GOT3 (cell line): ENCODE measurements at regions not wholly inside any gene's neighbourhood (a gene's known extent, or its start where the extent isn't known, plus 50 kb on each side); places are given as distances from the start of the nearest gene placed in this dataset.

Experiments used
- DNase-seq: peaks from one replicate; lab custom pipeline; 2025; ENCODE audit warnings: mixed read lengths; lab: John Stamatoyannopoulos, UW

DNA sequence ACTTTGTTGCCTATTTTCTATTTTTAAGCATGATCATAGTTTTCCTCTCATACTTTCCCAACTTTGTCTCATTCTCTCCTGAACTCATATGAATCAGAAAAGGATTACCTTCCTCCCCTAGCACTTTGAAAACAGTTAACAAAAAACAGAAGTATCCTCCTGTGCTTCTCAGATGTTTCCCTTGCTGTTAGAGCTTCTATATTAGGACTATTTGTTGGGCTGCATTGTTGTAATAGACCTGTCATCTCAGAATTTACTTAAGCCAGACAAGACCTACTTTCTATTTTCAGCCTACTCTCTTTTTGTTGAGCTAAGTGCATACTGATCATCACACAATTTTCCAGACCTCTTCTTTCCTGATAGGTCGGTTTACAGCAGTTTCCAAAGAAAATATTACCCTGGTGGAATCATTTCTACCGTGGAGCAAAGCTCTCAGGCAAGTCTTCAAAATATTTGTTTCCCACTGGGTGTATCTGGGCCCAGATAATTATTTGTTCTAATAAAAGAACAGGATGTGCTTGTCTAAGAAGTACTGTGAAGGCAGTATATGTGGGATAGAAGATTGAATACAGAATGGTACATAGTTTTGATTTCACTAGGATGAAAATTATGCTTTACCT lies 411.9 kb upstream of the KLF6 start:
- DNase-seq: no peak

DNA sequence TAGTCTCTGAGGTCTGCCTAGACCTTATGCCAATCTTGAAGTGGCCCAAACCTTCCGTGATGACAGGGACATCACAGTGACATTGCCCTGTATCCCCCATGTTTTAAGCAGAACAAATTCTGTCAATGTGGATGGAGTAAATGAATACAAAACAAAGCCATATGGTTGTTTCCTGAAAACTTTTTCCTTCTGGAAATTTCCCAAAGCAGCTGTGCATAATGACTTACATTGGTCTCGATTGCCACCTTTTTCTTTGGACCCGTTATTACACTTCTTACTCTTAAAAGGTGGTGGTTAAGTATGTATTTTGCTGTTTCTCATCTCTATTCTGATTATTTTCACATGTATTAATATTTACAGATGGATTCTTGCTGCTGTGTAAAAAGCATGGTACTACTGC lies 411.2 kb upstream of the KLF6 start:
- DNase-seq: no peak

DNA sequence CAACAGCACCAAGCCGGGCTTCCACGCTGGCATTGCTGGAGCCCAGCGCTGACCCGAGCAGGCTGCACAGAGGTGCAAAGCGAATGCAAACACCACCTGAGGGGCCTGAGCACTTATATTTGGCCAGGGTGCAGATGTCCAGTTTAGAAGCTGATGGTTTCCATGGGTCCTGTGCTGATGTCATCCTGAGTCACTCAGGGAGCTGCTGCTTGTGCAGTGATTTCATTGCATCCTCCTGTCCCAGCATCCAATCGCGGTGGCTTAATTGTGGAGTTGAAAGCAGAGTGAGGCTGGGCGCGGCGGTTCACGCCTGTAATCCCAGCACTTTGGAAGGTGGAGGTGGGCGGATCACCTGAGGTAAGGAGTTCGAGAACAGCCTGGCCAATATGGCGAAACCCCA lies 410.2 kb upstream of the KLF6 start:
- no peak for DNase-seq

DNA sequence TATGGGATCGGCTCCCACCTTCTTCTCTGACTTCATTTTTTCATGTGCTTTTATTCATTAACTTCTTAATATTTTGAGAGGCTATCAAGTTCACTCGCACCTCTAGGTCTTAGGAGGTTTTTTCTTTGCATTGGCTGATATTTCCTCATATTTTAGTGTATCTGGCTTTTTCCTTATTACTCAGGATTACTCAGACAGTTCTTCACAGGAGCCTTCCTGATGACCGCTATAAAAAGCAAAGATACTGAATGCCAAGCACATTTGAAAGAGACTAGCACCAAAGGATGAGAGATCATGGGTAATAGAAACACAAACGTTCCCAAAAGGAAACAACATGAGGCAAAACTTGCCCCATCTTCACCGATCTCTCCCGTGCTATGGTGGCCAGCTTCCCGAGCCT lies 409.2 kb upstream of the KLF6 start:
- no peak for DNase-seq

DNA sequence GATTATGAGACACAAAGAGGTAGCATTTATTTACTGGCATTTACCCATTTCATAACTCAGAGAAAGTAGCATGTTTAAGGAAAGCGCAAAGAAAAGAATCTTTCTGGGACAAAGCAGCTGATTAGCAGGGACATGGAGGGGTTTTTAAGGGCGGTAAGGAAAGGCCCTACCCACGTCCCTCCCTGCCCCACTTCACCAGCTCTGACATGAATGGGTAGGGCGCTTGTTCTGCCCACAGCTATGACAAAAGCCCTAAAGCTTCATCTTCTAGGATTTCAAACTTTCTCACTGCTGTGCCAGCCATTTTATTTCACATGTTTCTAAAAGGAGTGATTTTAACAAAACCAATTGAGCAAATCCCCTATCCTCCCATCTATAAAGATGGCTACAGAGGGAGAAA lies 406.9 kb upstream of the KLF6 start:
- no peak for DNase-seq

DNA sequence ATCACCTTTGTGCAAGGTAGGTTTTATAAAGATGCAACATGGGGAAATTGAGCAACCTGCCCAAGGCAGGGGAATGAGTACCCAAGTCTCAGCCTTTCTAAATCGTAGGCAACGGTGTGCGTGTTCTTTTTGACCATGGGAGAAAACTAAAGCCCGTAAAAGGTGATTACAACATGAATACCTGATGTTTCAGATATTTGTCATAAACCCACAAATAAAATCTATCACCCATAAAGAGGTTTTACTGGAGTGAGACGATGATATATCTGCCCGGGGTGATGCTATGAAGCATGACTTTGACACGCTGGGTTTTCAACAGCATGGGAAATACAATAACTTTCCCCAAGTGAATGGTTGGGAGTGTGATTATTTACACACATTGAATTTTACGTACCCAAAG lies 406.3 kb upstream of the KLF6 start:
- no peak for DNase-seq

DNA sequence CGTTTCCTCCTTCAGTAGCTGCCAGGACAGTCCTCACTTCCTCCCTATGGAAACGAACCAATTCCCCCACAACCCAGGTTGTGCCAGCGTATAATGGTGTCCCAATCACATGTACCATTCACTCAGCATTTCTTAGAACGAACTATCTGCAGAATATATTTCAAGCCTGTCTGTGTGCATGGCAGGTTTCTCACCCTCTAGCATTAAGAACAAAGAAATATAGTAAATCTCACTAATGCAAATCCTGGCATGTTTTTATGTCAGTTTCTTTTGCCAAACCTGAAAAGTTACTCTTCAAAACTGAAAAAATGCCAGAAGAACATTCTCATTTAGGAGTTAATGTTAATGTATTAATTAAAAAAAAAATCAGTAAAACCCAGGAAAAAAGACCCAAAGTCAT lies 405.9 kb upstream of the KLF6 start:
- DNase-seq: no peak

DNA sequence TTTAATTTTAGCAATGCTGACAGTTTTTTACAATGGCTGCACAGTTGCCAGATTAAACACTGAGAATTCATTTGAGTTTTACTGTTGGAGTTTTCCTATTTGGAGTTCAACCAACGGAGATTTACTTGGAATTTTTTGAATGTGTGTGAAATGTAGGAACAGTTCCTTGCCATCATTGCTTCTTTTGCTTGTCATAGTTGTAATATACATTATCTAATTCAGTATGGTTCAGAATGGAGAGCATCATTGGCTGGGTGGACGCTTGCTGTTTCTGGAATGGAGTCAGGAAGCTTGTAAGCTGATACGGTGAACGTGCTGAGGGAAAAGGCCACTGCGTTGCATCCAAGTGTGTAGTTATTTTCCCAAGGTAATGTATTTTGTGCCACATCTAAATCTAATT lies 404.3 kb upstream of the KLF6 start:
- no peak for DNase-seq

DNA sequence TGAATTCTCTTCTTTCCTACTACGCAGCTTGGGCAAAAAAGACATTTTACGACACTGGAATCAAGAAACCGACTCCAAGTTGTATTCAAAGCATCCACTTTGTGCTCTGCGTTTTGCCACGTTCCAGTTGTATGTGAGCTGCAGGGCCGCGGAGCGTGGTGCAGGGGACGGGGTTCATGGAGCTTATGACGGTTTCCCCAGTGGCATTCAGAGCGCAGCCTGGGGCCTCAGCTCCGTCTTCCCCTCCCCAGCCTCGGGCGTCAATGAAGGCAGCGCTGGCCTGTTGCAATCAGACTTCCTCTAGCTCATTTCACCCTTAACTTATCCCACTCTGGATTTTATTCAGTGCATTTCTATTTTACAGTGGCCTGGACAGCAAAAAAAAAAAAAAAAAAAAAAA lies 403.4 kb upstream of the KLF6 start:
- no peak for DNase-seq

DNA sequence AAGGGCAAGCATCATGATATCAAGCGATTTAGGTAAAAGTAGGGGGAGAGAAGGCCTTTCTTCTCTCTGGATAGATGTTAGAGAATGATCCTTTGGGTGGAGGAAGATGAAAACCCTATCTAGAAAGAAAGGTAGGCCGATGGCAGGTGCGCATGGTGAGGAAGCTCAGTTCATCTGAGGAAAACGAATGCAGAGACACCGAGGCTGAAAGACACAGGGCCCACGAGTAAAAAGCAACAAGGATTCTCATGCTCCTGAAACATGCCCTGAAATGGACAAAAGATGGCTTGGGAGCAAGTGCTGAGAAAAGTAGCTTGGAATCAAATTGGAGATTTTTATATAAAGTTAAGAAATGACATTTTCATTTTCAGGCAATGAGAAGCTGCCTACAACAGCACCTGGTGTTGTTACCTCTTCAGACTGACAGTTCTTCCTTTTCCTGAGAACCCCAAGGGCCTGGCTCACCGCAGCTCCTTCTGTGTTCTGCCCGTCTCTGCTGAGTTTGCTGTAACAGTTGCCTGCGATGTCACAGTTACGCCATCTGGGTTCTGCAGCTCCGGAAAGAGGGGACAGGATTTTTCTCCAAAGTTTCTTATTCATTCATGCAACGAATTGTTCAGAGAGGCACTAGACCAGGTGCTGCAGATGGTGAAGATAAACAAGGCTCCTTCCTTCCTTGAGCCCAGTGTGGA lies 402.0 kb upstream of the KLF6 start:
- DNase-seq: no peak

DNA sequence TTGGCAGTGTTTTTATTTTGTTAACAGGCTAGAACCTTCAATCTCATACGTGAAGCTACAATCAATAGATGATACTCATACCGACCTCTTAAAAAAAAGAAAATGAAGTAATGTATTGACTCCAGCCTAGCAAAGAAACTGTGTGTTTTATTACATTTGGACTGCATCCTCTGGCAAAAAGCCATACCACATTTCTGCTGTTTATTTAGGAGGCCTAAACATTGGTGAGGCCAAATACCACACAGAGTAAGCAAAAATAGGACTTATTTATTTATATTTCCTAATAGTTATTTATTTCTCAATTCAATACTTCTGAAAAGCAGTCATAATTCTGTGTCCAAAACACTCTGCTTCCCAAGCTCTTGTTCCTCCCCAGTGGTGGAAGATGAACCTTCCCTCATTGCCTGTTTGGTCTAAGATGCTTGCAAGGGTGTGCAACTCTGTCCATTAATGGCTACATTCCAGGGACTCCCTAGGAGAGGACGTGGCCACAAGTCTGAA lies 398.8 kb upstream of the KLF6 start:
- no peak for DNase-seq

DNA sequence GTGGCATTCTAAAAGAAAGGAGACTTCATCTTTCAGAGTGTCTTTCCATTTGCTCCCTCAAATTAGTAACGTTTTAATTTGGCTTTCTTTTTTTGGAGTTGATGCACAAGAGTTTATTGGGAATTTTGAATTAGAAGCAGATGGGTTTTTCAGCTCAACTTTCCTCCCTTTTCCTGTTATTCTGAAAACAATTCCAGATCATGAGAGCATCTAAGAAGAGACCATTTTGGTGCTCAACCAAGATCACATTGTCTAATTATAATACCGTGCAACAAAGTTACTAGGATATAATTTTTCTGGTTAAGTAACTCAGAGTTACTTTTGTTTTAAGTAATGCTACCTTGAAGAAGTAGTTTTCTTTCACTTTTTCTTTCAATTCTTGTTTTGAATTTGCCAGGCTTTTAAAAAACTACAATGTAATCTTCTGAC lies 396.6 kb upstream of the KLF6 start:
- DNase-seq: no peak

DNA sequence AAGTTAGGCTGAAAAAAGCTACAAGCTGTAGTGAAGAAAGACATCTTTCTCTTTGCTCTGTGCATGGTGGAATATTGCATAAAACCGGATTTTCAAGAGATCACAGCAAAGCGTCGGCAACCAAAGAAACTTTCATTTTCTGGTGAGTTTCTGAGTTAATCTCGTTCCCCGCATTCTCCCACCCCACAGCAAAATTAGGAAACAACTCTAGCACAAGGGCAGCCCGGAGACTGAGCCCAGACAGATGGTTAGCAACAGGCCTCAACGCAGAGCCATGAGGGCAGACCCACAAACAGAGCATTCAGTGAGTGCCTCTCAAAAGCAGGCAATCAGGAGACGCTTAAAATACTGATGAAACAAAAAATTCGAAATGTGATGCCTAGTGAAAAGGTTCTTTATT lies 396.1 kb upstream of the KLF6 start:
- DNase-seq: no peak

DNA sequence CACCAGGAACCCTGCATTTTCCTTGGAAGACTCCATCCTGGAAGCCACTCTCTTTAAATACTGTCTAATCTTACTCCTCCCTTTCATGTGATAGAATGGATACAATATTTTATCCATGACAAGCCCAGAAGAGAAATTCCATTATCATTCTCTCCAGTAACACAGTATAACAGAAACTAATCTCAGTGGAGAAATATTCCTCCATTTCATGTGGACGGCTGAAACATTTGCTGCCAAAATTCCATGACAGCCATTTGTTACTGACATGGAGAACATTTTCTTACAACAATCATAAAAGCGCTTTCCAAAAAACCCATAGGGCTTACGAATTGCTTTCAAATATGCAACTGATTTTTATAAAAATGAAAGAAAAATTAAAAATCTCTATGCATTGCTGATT lies 392.8 kb upstream of the KLF6 start:
- DNase-seq: no peak

DNA sequence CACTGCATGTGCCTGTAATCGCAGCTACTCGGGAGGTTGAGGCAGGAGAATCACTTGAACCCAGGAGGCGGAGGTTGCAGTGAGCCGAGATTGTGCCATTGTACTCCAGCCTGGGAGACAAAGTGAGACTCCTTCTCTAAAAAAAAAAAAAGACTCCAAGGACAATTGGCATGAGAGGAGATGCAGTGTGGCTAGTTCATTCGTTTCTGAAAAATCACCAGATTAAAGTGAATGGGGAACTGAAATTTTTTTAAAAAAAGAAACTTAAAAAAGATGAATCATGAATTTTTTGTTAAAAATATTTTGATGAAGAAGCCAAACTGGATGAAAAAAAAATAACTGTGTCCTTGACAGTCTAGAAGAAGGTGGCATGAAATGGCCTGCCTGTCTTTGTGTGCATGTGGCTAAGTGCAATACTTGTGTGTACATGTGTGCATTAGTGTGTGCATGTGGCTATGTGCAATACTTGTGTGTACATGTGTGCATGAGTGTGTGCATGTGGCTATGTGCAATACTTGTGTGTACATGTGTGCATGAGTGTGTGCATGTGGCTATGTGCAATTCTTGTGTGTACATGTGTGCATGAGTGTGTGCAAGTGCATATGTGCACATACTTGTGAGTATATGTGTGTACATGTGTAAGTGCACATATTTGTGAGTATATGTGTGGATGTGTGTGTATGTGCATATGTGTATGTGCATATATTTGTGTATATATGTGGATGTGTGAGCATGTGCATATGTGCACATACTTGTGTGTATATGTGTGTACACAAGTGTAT lies 391.7 kb upstream of the KLF6 start:
- no peak for DNase-seq

DNA sequence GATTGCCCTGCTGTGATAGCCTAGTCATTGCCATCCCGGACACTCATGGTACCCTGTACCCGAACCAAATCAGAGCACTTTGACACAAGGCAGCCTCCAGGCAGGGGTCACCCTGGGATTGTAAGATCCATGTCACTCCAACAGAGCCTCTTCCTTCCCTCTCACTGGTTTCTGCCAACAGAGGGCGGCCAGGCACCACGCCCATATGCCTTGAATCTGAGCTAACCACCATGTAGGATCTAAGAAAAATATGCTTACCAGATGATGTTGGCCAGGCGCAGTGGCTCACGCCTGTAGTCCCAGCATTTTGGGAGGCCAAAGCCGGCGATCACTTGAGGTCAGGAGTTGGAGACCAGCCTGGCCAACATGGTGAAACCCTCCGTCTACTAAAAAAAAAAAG lies 389.2 kb upstream of the KLF6 start:
- no peak for DNase-seq

DNA sequence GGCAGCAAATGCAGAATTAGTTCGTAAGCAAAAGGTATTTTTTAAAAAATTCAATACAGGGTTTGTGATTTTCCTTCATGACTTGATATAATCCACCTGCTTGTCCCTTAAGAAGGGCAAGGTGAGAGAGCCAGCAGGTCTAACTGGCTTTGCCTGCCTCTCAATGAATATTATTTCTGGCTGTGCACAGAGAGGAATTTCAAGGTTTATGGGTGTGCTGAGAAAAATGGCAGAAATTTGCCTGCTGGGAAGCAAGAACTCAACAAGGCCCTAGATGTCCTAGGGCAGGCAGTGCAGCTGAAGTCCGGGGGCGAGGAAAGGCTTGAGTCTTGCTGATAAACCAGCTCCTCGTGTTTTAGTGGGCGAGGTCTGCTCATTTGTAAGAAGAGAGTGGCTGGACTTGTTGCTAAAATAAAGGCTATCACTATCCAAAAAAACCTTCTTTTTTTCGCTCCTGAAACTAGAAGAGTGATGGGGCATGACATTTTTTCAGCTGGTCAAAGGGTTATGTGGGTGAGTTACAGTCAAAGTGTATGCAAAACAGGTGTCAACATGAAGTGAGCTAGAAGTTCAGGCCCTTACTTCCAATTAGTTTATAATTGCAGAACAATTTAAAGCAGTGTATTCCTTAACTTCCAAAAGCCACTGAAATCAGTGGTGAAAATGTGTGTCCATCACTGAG lies 385.8 kb upstream of the KLF6 start:
- no peak for DNase-seq

DNA sequence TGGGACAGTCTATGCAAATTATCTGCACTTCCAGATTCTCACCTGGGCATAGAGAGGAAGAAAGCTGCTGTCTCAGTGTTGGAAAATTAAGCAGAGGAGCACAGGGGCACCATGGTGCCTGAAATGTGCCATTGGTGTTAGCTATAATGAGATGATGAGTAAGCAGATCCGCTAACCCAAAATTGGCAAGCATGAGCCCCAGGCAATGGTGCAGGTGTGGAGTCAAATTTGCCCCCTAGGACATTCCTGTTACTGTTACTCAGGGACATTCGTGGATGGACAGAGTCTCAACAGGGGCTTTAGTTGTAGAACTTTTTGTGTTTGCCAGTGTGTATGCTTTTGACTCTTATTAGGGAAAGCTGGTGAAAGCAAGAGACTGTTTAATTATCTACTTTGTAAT lies 385.2 kb upstream of the KLF6 start:
- DNase-seq: no peak

DNA sequence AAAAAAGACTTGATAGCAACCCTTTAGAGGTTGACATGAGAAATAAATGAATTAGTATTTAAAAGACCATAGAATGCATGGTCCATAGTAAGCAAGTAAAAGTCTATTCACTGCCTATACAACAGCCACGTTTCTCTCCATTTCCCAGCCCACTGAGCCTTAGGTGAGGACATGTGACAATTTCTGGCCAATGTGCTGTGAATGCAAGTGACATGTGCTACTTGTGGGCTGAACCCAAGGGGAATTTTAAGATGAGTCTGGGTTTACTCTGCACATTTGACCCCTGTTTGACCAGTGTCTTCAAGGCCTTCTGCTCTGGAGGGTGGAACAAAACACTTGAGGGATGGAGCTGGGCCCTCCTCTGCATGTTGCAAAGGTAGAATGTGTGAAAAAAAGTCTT lies 384.4 kb upstream of the KLF6 start:
- DNase-seq: no peak

DNA sequence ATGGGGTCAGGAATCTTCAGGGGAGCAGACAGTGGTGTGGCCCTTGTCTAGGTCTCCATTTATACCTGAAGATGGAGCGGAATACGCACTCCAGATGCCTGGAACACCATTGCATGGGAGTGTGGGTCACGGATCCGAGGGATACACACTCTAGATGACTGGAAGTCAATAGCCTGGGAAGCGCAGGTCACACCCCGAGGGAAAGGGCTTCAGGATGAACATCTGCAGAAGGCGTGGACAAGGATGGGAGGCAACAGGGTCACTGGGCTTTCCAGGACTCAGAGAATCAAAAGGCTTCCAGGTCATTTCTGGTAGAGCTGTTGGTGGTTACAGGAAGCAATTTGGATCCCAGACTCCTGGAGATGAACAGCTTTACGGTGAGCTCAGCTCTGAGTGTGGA lies 382.2 kb upstream of the KLF6 start:
- no peak for DNase-seq

DNA sequence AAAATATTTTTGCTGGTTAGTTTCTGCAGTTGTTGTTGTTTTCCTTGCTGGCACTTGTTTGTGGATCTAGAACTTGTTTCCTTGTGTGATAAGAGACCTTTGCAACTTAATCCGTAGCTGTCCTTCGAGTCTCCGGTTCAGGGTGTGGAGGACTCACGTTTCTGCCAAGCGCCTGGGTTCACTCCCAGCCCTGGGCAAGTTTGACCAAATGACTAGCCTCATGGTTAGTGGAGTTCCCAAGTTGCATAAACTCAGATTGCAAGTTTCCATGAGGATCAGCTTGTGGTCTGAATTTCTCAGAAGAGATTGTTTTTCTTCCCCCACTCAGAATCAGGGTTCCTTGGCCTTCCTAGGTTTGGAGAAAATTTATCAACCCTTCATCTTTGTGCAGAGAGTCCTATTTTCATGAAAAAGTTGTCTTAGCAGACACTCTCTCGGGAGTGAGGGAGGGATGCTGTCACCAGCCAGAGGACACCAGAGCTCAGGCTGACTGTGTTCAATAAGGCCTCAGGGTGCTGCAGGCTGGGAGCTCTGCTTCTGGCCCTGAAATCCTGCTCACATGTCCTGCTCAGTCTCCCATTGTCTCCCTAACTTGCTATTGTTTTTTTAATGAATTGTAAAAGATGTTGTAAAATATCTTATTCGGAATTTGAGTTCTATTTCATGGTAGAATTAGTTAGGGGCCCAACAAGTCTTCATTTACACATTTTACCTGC lies 377.7 kb upstream of the KLF6 start:
- no peak for DNase-seq

DNA sequence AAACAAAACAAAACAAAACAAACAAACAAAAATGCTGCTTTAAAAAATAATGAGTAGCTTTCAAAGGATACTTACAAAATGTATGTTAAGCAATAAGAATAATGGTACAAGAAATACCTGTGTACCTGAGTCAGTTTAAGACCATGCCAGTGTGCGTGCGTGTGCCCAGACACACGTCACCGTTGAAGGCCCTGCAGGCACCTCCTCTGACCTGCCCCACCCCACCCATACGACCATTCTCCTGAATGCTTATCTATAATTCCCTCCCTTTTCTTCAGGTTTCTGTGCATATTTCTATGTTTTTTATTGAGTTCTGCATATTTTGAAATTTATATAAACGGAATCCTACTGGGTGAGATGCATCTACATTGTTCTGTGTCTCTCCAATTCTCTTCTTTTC lies 374.2 kb upstream of the KLF6 start:
- DNase-seq: no peak
